HG03575 (cell line): ENCODE measurements at regions not wholly inside any gene's neighbourhood (a gene's known extent, or its start where the extent isn't known, plus 50 kb on each side); places are given as distances from the start of the nearest gene placed in this dataset.
"Not testable (repeated sequence)": the region's sequence is repeated elsewhere in the genome, so short reads cannot be mapped to it uniquely, and the experiment has no call there.

Source experiments
- ATAC-seq: cut with Tn5 transposase; IDR thresholded peaks from one replicate; pipeline ENCODE4 v1.9.1; 2021; ENCODE audit not compliant: unreplicated experiment, insufficient number of reproducible peaks, low FRiP score; ENCODE audit errors: extremely low read depth

- no peak for ATAC-seq
These were observed 214.8 kb upstream of the GRIK2 start for GRCh38 chr6:101178748-101179147.

DNA sequence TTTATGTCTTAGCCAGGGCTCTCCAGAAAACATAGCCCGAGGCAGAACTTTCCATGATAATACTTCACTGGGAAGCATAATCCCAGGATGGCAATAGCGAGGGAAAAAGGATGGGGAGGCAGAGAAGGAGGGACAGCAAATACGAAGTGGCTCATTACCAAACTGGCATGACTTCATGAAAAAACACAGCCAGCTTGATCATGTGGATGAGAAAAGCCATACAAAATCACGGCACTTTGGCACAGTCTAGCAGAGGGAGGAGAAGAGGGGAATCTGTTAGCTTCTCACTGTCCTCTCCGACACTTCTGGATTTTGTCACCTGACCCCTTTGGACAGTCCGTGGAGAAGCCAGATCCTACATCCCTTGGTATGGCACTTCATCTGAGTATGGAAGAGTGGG is 212.5 kb upstream of the GRIK2 start:
- ATAC-seq, result no peak

- not testable (repeated sequence) for ATAC-seq
These were observed 205.2 kb upstream of the GRIK2 start for GRCh38 chr6:101188285-101188798.

- no peak for ATAC-seq
These were observed 197.9 kb upstream of the GRIK2 start for GRCh38 chr6:101195588-101195987.

GRCh38 chr6:101199441-101199840 is 194.1 kb upstream of the GRIK2 start:
- ATAC-seq, result no peak

DNA sequence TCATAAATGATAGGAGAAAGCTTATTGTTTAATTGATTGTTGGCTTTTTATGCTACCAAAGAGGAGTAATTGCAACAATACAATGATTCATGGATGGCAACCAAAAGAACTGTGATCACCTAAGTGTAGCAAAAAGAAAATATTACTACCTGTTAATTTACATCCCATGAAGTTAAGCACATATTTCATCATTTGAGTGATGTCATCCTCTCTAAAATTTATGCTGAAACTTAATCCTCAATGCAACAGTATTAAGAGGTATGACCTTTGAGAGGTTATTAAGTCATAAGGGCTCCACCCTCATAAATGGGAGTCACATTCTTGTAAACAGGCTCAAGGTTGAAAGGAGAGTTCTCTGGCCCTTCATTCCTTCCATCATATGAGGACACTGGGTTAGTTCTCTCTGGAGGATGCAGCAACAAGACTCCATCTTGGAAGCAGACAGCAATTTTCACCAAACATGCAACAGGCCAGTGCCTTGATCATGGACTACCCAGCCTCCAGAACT is 190.6 kb upstream of the GRIK2 start:
- ATAC-seq, result no peak

DNA sequence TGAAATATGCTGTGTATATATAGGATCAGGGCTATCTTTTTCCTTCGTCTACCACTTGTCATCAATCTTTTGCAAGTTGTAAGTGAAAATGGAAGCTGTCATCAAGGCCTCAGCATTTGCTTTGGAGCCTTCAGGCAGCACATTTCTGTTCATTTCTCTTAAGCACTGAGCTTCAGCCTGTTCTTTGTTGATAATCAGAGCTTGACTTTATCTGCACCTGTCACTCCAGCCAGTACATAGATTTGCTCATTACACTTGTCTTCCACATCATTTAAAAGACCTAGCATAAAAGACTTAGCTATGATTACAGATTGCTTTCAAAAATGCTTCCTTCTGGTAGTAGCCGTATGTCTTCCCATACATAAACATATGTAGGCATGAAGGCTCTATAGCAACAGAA is 189.8 kb upstream of the GRIK2 start:
- ATAC-seq, result no peak

DNA sequence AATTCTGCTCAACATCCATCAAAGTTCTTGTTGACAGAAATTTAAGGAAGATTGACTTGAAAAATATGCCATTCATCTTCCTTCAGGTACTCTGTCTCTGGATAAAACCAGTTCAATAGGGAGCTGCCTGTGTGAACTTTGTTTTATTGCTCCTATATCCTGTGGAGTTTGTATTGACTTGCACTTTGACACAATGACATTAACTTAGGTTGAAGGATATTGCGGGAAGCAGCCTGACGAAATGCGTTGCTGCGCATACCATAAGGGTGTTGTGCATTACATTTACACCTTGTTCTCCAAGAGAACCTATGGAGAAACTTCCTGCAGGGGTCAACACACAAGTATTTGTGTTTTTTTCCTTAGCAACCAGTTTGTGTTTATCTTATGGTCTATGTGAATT is 185.4 kb upstream of the GRIK2 start:
- ATAC-seq, result no peak

- no peak for ATAC-seq
These were observed 180.9 kb upstream of the GRIK2 start for GRCh38 chr6:101212640-101213039.

- no peak for ATAC-seq
These were observed 171.5 kb upstream of the GRIK2 start for GRCh38 chr6:101222007-101222406.

GRCh38 chr6:101224751-101225150 is 168.8 kb upstream of the GRIK2 start:
- no peak for ATAC-seq

DNA sequence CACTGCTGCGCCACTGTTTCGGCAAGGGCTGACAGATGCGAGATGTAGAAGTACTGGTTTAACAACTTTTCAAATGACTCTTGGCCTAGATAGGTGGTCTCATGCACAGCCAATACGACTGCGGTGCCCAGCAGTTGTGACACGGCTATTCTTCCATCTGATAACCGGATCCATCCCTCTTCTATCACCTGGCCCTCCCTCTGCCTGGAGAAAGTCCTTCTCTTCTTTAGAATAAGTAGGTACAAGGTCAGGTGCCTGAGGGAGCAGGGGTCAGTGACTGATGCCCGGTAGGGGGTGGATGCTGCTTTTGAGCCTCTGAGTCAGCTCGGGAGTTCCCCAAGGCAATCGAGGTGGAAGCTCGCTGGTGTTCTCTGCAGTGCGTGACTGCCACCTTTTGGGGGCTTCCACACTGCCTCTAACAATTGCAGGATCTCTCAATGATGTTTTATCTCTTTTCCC is 166.8 kb upstream of the GRIK2 start:
- ATAC-seq, result no peak

DNA sequence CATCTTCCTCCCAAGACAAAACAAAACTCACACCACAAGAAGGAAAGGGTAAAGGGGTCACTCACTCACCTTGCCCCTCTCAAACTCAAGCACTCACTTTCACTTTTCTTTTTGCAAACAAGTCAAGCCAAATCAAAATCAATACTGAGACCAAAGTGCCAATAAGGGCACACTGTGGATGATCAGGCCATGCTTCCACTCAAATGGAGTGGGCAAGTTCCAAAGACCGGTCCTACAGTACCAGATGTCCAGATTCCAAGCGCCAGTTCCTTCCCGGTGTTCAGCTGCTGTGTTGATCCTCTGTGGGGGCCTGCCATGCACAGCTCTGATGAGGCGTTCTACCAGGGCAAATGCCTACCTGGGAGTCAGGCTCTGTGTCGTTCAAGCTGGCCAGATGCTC is 162.6 kb upstream of the GRIK2 start:
- no peak for ATAC-seq

DNA sequence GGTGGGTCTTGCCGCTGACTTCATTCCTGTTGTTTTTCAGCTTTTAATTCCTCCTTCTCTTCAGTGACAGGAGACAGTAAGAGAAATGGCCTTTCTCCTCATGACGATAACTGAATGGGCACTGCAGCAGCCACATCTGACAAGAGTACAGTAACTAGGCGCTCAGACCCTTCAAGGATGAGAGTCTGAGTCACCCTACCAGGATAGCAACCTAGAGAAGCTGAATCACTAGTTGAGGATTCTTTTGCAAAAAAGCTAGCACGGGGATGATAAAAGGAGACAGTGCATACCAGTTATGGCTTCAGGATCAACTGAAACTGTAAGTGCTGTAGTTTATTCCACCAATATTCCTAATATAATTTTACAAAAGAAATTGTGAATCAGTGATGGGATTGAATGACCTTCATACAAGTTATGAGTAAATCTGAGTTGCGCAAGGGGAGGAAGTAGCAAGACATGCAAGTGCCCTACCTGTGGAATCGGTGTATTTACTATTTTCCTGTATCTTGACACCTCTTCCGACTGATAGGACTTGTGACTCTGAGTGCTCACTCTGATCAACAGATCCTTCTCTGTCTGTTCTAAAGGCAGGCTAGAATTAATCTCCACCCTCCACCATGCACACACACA is 161.8 kb upstream of the GRIK2 start:
- ATAC-seq, result no peak

DNA sequence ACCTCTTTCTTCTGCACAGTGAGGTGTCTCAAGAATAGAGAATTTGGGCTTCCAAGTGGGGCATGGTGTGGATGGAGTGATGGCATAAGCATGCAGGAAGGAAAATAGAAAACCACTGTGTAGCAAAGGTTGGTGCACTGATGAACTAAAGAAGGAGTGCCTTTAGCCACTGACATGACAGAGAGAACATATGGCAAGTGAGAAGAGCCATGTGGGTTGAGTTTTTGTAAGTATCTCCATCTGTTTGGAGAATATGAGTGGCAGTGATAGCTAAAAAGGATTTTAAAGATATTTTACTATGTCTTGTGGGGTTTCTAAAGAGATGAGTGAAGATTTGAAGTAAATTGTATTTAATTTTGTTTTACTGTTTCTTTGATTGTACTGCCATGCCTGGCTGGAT is 160.5 kb upstream of the GRIK2 start:
- no peak for ATAC-seq

DNA sequence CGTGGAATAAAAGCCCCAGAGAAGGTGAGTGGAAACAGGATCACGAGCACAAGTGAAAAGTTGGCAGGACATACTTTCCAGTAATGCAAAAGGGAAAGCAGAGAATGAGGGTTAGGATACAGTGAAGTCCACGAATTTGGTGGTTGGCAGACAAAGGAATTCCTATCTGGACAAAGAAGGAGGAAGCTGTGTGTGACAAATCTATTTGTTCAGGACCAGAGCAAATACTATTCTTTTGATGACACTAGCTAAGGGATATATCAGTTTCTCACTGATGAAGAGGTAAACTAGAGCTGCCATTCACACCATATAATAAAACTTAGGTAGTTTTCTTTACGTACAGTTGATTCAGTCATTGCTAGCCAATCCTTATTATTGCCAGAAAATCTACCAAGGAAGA is 156.8 kb upstream of the GRIK2 start:
- ATAC-seq, result no peak

DNA sequence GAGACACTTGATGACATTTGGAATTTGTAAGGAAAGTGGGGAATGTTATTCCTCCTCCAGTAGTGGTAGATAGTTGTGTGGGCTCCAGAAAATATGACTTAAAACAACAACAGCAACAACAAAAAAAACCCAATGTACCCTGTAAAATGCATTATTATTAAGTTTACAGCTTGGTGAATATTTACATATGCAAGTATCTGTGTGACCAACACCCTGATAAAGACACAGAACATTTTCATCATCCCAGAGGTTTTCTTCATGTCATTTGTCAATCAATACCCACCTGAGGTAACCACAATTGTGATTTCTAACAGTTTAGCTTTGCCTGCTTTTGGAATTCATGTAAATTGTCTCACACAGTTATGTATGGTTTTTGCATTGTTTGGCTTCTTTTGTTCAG is 152.1 kb upstream of the GRIK2 start:
- no peak for ATAC-seq

DNA sequence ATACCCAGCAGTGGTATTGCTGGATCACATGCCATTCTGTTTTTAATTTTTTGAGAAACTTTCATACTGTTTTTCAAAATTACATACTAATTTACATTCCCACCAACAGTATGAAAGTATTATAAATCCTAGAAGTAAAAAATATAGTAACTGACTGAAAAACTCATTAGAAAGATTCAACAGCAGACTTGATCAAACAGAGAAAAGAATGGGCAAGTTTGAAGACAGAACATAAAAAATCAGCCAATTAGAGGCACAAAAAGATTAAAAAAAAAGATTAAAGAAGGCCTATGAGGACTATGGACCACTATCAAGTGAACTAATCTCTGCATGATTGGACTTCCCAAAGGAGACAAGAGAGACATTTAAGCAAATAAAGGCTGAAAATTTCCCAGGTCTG is 144.0 kb upstream of the GRIK2 start:
- no peak for ATAC-seq

- no peak for ATAC-seq
These were observed 136.3 kb upstream of the GRIK2 start for GRCh38 chr6:101257163-101257562.

- no peak for ATAC-seq
These were observed 134.0 kb upstream of the GRIK2 start for GRCh38 chr6:101259505-101259904.

- no peak for ATAC-seq
These were observed 129.9 kb upstream of the GRIK2 start for GRCh38 chr6:101263596-101263995.
